HG03457 (cell line): ENCODE measurements at regions not wholly inside any gene's neighbourhood (a gene's known extent, or its start where the extent isn't known, plus 50 kb on each side); places are given as distances from the start of the nearest gene placed in this dataset.
A peak's percentile ranks its signal among the peaks of the same experiment; 100 is the strongest.
"Not testable (repeated sequence)": the region's sequence is repeated elsewhere in the genome, so short reads cannot be mapped to it uniquely, and the experiment has no call there.

Experiments used
- ATAC-seq: cut with Tn5 transposase; IDR thresholded peaks from one replicate; pipeline ENCODE4 v1.9.1; 2021; ENCODE audit warnings: moderate number of reproducible peaks; ENCODE audit not compliant: unreplicated experiment

- no peak for ATAC-seq
Measured at GRCh38 chr7:131688738-131689661, 132.6 kb upstream of the PODXL start.

GRCh38 chr7:131687296-131687695 lies 130.9 kb upstream of the PODXL start:
- no peak for ATAC-seq

GRCh38 chr7:131686833-131687232 lies 130.4 kb upstream of the PODXL start:
- no peak for ATAC-seq

GRCh38 chr7:131683536-131684125 lies 127.2 kb upstream of the PODXL start:
- no peak for ATAC-seq

GRCh38 chr7:131681961-131682360 lies 125.5 kb upstream of the PODXL start:
- no peak for ATAC-seq

GRCh38 chr7:131679071-131679470 lies 122.6 kb upstream of the PODXL start:
- ATAC-seq: not testable (repeated sequence)

GRCh38 chr7:131676850-131677249 lies 120.4 kb upstream of the PODXL start:
- ATAC-seq: not testable (repeated sequence)

- ATAC-seq: no peak
Measured at GRCh38 chr7:131674131-131674530, 117.7 kb upstream of the PODXL start.

- no peak for ATAC-seq
Measured at GRCh38 chr7:131673576-131673975, 117.1 kb upstream of the PODXL start.

GRCh38 chr7:131670406-131670805 lies 114.0 kb upstream of the PODXL start:
- no peak for ATAC-seq

GRCh38 chr7:131667699-131668098 lies 111.3 kb upstream of the PODXL start:
- ATAC-seq: no peak

GRCh38 chr7:131665021-131665420 lies 108.6 kb upstream of the PODXL start:
- ATAC-seq: no peak

GRCh38 chr7:131664570-131664969 lies 108.1 kb upstream of the PODXL start:
- ATAC-seq: no peak

GRCh38 chr7:131662301-131662873 lies 106.0 kb upstream of the PODXL start:
- not testable (repeated sequence) for ATAC-seq

GRCh38 chr7:131657881-131658280 lies 101.5 kb upstream of the PODXL start:
- no peak for ATAC-seq

GRCh38 chr7:131656980-131657723 lies 100.7 kb upstream of the PODXL start:
- no peak for ATAC-seq

GRCh38 chr7:131655866-131656265 lies 99.4 kb upstream of the PODXL start:
- no peak for ATAC-seq

GRCh38 chr7:131655447-131655846 lies 99.0 kb upstream of the PODXL start:
- no peak for ATAC-seq

- ATAC-seq: peak; percentile 72
Measured at GRCh38 chr7:131654668-131655326, 98.4 kb upstream of the PODXL start.

- ATAC-seq: no peak
Measured at GRCh38 chr7:131654249-131654558, 97.8 kb upstream of the PODXL start.
